ENCODE measurements at regions not wholly inside any gene's neighbourhood (a gene's known extent, or its start where the extent isn't known, plus 50 kb on each side); places are given as distances from the start of the nearest gene placed in this dataset.

- Mint-ChIP-seq H3K27ac (no peak overlapping the region), H3K4me3 (ENCODE audit: low read depth) (no peak overlapping the region), H3K36me3 (ENCODE audit: low read depth) (no peaks in the 10 kb centered on the region), H3K9me3 (no peaks in the 10 kb centered on the region), H3K27me3 (ENCODE audit: low read depth) (no peaks in the 10 kb centered on the region), H3K4me1 (ENCODE audit: low read depth) (no peaks in the 10 kb centered on the region)
- intact Hi-C loops (cut with micrococcal nuclease), result no loop called here
- no peak for DNase-seq (ENCODE audit: low spot score)
These were observed 95.0 kb downstream of the KCTD12 start for GRCh38 chr13:76790980-76791819.

GRCh38 chr13:76790526-76790925 is 95.7 kb downstream of the KCTD12 start:
- DNase-seq (ENCODE audit: low spot score), result no peak
- Mint-ChIP-seq H3K4me3 (ENCODE audit: low read depth) (no peak overlapping the region), H3K27ac (no peak overlapping the region), H3K27me3 (ENCODE audit: low read depth) (no peaks in the 10 kb centered on the region), H3K4me1 (ENCODE audit: low read depth) (no peaks in the 10 kb centered on the region), H3K36me3 (ENCODE audit: low read depth) (no peaks in the 10 kb centered on the region), H3K9me3 (no peaks in the 10 kb centered on the region)
- intact Hi-C loops (cut with micrococcal nuclease), result no loop called here

- no peak overlapping the region for H3K4me3 Mint-ChIP-seq (ENCODE audit: low read depth)
- H3K27me3 Mint-ChIP-seq (ENCODE audit: low read depth), result peaks cover 8% of the 10 kb centered on the region
- no peaks in the 10 kb centered on the region for H3K36me3 Mint-ChIP-seq (ENCODE audit: low read depth)
- no peak for DNase-seq (ENCODE audit: low spot score)
- intact Hi-C loops (cut with micrococcal nuclease), result no loop called here
- no peaks in the 10 kb centered on the region for H3K9me3 Mint-ChIP-seq
- H3K27ac Mint-ChIP-seq, result no peak overlapping the region
- H3K4me1 Mint-ChIP-seq (ENCODE audit: low read depth), result no peaks in the 10 kb centered on the region
These were observed 102.4 kb downstream of the KCTD12 start for GRCh38 chr13:76783798-76784197.

- Mint-ChIP-seq H3K27me3 (ENCODE audit: low read depth) (no peaks in the 10 kb centered on the region), H3K4me1 (ENCODE audit: low read depth) (no peaks in the 10 kb centered on the region), H3K36me3 (ENCODE audit: low read depth) (no peaks in the 10 kb centered on the region), H3K9me3 (no peaks in the 10 kb centered on the region), H3K4me3 (ENCODE audit: low read depth) (no peak overlapping the region), H3K27ac (no peak overlapping the region)
- intact Hi-C loops (cut with micrococcal nuclease), result no loop called here
- DNase-seq (ENCODE audit: low spot score), result no peak
These were observed 107.4 kb downstream of the KCTD12 start for GRCh38 chr13:76778853-76779252.

- Mint-ChIP-seq H3K27ac (no peak overlapping the region), H3K36me3 (ENCODE audit: low read depth) (no peaks in the 10 kb centered on the region), H3K27me3 (ENCODE audit: low read depth) (no peaks in the 10 kb centered on the region), H3K4me3 (ENCODE audit: low read depth) (no peak overlapping the region), H3K4me1 (ENCODE audit: low read depth) (no peaks in the 10 kb centered on the region), H3K9me3 (no peaks in the 10 kb centered on the region)
- intact Hi-C loops (cut with micrococcal nuclease), result no loop called here
- DNase-seq (ENCODE audit: low spot score), result no peak
These were observed 109.1 kb downstream of the KCTD12 start for GRCh38 chr13:76777096-76777495.

GRCh38 chr13:76775088-76775740 is 111.0 kb downstream of the KCTD12 start:
- Mint-ChIP-seq H3K4me3 (ENCODE audit: low read depth) (no peak overlapping the region), H3K27ac (no peak overlapping the region), H3K9me3 (no peaks in the 10 kb centered on the region), H3K27me3 (ENCODE audit: low read depth) (no peaks in the 10 kb centered on the region), H3K36me3 (ENCODE audit: low read depth) (no peaks in the 10 kb centered on the region), H3K4me1 (ENCODE audit: low read depth) (no peaks in the 10 kb centered on the region)
- no peak for DNase-seq (ENCODE audit: low spot score)
- intact Hi-C loops (cut with micrococcal nuclease), result no loop called here

- H3K4me1 Mint-ChIP-seq (ENCODE audit: low read depth), result no peaks in the 10 kb centered on the region
- no peaks in the 10 kb centered on the region for H3K9me3 Mint-ChIP-seq
- no peak overlapping the region for H3K4me3 Mint-ChIP-seq (ENCODE audit: low read depth)
- no peaks in the 10 kb centered on the region for H3K36me3 Mint-ChIP-seq (ENCODE audit: low read depth)
- H3K27ac Mint-ChIP-seq, result no peak overlapping the region
- intact Hi-C loops (cut with micrococcal nuclease), result no loop called here
- no peak for DNase-seq (ENCODE audit: low spot score)
- H3K27me3 Mint-ChIP-seq (ENCODE audit: low read depth), result peaks cover 1% of the 10 kb centered on the region
These were observed 112.6 kb downstream of the KCTD12 start for GRCh38 chr13:76773448-76774094.

GRCh38 chr13:76772241-76772640 is 114.0 kb downstream of the KCTD12 start:
- H3K27ac Mint-ChIP-seq, result no peak overlapping the region
- H3K9me3 Mint-ChIP-seq, result no peaks in the 10 kb centered on the region
- DNase-seq (ENCODE audit: low spot score), result no peak
- H3K4me1 Mint-ChIP-seq (ENCODE audit: low read depth), result no peaks in the 10 kb centered on the region
- intact Hi-C loops (cut with micrococcal nuclease), result no loop called here
- H3K4me3 Mint-ChIP-seq (ENCODE audit: low read depth), result no peak overlapping the region
- peaks cover 1% of the 10 kb centered on the region for H3K27me3 Mint-ChIP-seq (ENCODE audit: low read depth)
- H3K36me3 Mint-ChIP-seq (ENCODE audit: low read depth), result no peaks in the 10 kb centered on the region

GRCh38 chr13:76769271-76769791 is 116.9 kb downstream of the KCTD12 start:
- DNase-seq (ENCODE audit: low spot score), result no peak
- H3K27ac Mint-ChIP-seq, result no peak overlapping the region
- intact Hi-C loops (cut with micrococcal nuclease), result no loop called here

GRCh38 chr13:76768384-76768783 is 117.8 kb downstream of the KCTD12 start:
- no peak for DNase-seq (ENCODE audit: low spot score)
- no peak overlapping the region for H3K27ac Mint-ChIP-seq
- H3K9me3 Mint-ChIP-seq, result no peaks in the 10 kb centered on the region
- no peaks in the 10 kb centered on the region for H3K4me1 Mint-ChIP-seq (ENCODE audit: low read depth)
- H3K27me3 Mint-ChIP-seq (ENCODE audit: low read depth), result peaks cover 1% of the 10 kb centered on the region
- no peaks in the 10 kb centered on the region for H3K36me3 Mint-ChIP-seq (ENCODE audit: low read depth)
- H3K4me3 Mint-ChIP-seq (ENCODE audit: low read depth), result no peak overlapping the region
- intact Hi-C loops (cut with micrococcal nuclease), result no loop called here

More at GRCh38 chr13:76769271-76769791, 116.9 kb downstream of the KCTD12 start:
- H3K9me3 Mint-ChIP-seq, result no peaks in the 10 kb centered on the region
- H3K4me1 Mint-ChIP-seq (ENCODE audit: low read depth), result no peaks in the 10 kb centered on the region
- H3K36me3 Mint-ChIP-seq (ENCODE audit: low read depth), result no peaks in the 10 kb centered on the region
- no peak overlapping the region for H3K4me3 Mint-ChIP-seq (ENCODE audit: low read depth)
- peaks cover 1% of the 10 kb centered on the region for H3K27me3 Mint-ChIP-seq (ENCODE audit: low read depth)

- no peaks in the 10 kb centered on the region for H3K4me1 Mint-ChIP-seq (ENCODE audit: low read depth)
- no peaks in the 10 kb centered on the region for H3K36me3 Mint-ChIP-seq (ENCODE audit: low read depth)
- no peak overlapping the region for H3K27ac Mint-ChIP-seq
- no peak overlapping the region for H3K4me3 Mint-ChIP-seq (ENCODE audit: low read depth)
- H3K9me3 Mint-ChIP-seq, result no peaks in the 10 kb centered on the region
- no peak for DNase-seq (ENCODE audit: low spot score)
- H3K27me3 Mint-ChIP-seq (ENCODE audit: low read depth), result no peaks in the 10 kb centered on the region
- intact Hi-C loops (cut with micrococcal nuclease), result no loop called here
These were observed 121.3 kb downstream of the KCTD12 start for GRCh38 chr13:76764916-76765315.

- Mint-ChIP-seq H3K36me3 (ENCODE audit: low read depth) (no peaks in the 10 kb centered on the region), H3K4me3 (ENCODE audit: low read depth) (no peak overlapping the region), H3K4me1 (ENCODE audit: low read depth) (no peaks in the 10 kb centered on the region), H3K27me3 (ENCODE audit: low read depth) (no peaks in the 10 kb centered on the region), H3K9me3 (no peaks in the 10 kb centered on the region), H3K27ac (no peak overlapping the region)
- intact Hi-C loops (cut with micrococcal nuclease), result no loop called here
- DNase-seq (ENCODE audit: low spot score), result no peak
These were observed 121.8 kb downstream of the KCTD12 start for GRCh38 chr13:76764429-76764828.

- no peak overlapping the region for H3K4me3 Mint-ChIP-seq (ENCODE audit: low read depth)
- intact Hi-C loops (cut with micrococcal nuclease), result no loop called here
- no peaks in the 10 kb centered on the region for H3K9me3 Mint-ChIP-seq
- DNase-seq (ENCODE audit: low spot score), result no peak
- no peaks in the 10 kb centered on the region for H3K36me3 Mint-ChIP-seq (ENCODE audit: low read depth)
- H3K27me3 Mint-ChIP-seq (ENCODE audit: low read depth), result no peaks in the 10 kb centered on the region
- H3K27ac Mint-ChIP-seq, result no peak overlapping the region
- no peaks in the 10 kb centered on the region for H3K4me1 Mint-ChIP-seq (ENCODE audit: low read depth)
These were observed 123.5 kb downstream of the KCTD12 start for GRCh38 chr13:76762721-76763120.

Data from activated T-helper 2 cell treated with anti-CD3 and anti-CD28 coated beads, Interferon-gamma antibody, Interleukin-2, Interleukin-4, amounts not matched to agents 10 μg/mL and 5 μg/mL and 100 μg/mL, durations not matched to agents 14 hours and 24 hours and 36 hours (primary cell).